ENCODE measurements at regions not wholly inside any gene's neighbourhood (a gene's known extent, or its start where the extent isn't known, plus 50 kb on each side); places are given as distances from the start of the nearest gene placed in this dataset.

- H3K27ac Mint-ChIP-seq, result no peak overlapping the region
- no peak for DNase-seq
- no peaks in the 10 kb centered on the region for H3K9me3 Mint-ChIP-seq
- H3K36me3 Mint-ChIP-seq (ENCODE audit: insufficient read depth in 2 of 2), result no peaks in the 10 kb centered on the region
- H3K27me3 Mint-ChIP-seq (ENCODE audit: low read depth), result no peaks in the 10 kb centered on the region
- peaks cover 17% of the 10 kb centered on the region for H3K4me1 Mint-ChIP-seq (ENCODE audit: low read depth)
- no peak overlapping the region for H3K4me3 Mint-ChIP-seq
- no peak for ATAC-seq (replicated peaks in 1 of 2)
Measured at GRCh38 chr17:17421346-17422216, 55.2 kb upstream of the MED9 start.

DNA sequence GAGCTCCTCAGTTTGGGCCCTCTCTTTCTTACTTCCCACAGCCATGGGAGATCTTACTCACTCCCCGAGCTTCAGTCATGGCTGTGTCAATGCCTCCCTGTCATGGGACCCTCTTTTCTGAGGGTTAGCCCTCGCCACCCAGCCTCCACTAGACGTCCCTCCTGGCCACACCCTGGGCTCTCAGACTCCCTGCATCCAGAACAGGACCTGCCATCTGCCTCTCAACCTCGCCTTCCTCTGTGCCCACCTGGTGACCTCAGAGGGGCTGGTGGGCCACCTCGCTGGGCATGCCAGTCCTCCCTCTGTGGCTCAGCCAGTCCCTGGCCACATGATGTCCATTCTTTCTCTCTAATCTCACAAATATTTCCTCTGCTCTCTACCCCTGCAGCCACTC is 54.6 kb upstream of the MED9 start:
- H3K27me3 Mint-ChIP-seq (ENCODE audit: low read depth), result no peaks in the 10 kb centered on the region
- peaks cover 11% of the 10 kb centered on the region for H3K4me1 Mint-ChIP-seq (ENCODE audit: low read depth)
- ATAC-seq (replicated peaks in 1 of 2) (no peak), DNase-seq (no peak)
- no peak overlapping the region for H3K4me3 Mint-ChIP-seq
- H3K36me3 Mint-ChIP-seq (ENCODE audit: insufficient read depth in 2 of 2), result no peaks in the 10 kb centered on the region
- H3K27ac Mint-ChIP-seq, result no peak overlapping the region
- no peaks in the 10 kb centered on the region for H3K9me3 Mint-ChIP-seq

- Mint-ChIP-seq H3K4me1 (ENCODE audit: low read depth) (peaks cover 7% of the 10 kb centered on the region), H3K9me3 (no peaks in the 10 kb centered on the region), H3K27me3 (ENCODE audit: low read depth) (no peaks in the 10 kb centered on the region), H3K4me3 (no peak overlapping the region), H3K36me3 (ENCODE audit: insufficient read depth in 2 of 2) (no peaks in the 10 kb centered on the region), H3K27ac (no peak overlapping the region)
- no peak for ATAC-seq (replicated peaks in 1 of 2)
- DNase-seq, result no peak
Measured at GRCh38 chr17:17422641-17423040, 54.2 kb upstream of the MED9 start.

DNA sequence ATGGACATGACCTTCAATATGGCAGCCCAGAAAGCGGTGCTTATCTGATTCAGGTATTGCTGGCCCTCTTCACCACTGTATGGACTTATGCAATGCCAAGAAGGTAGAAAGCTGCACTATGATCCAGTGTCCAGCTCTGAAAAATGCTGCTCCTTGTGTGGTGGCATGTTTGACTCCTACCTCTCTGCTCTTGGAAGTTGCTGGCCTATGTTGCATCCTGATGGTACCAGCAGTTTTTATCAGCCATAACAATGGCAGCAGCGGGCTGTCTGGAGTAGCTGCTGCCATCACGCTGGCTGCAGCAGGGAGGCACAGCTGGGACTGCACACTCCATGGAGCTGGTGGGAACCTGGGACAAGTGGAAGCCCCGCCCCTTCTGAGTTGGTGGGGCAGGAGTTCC is 53.1 kb upstream of the MED9 start:
- Mint-ChIP-seq H3K9me3 (no peaks in the 10 kb centered on the region), H3K36me3 (ENCODE audit: insufficient read depth in 2 of 2) (no peaks in the 10 kb centered on the region), H3K27ac (no peak overlapping the region), H3K4me3 (no peak overlapping the region), H3K27me3 (ENCODE audit: low read depth) (no peaks in the 10 kb centered on the region), H3K4me1 (ENCODE audit: low read depth) (peaks cover 5% of the 10 kb centered on the region)
- DNase-seq (no peak), ATAC-seq (replicated peaks in 1 of 2) (no peak)

DNA sequence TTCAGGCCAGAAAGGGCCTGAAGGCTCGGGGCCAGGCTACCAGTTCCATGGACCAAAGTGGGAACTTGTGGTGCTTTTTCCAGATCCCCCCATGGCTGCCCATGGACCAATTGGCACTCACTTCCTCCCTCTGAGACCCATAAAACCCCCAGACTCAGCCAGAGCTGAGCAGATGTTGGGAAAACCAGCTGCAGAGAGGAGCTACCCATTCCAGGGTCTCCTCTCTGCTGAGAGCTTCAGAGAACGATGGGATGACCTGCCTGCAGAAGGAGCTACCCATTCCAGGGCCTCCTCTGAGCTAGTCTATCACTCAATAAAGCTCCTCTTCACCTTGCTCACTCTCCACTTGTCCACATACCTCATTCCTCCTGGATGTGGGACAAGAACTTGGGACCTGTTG is 52.2 kb upstream of the MED9 start:
- no peaks in the 10 kb centered on the region for H3K27me3 Mint-ChIP-seq (ENCODE audit: low read depth)
- H3K4me3 Mint-ChIP-seq, result no peak overlapping the region
- no peak overlapping the region for H3K27ac Mint-ChIP-seq
- DNase-seq (no peak), ATAC-seq (replicated peaks in 1 of 2) (no peak)
- no peaks in the 10 kb centered on the region for H3K36me3 Mint-ChIP-seq (ENCODE audit: insufficient read depth in 2 of 2)
- H3K9me3 Mint-ChIP-seq, result no peaks in the 10 kb centered on the region
- peaks cover 5% of the 10 kb centered on the region for H3K4me1 Mint-ChIP-seq (ENCODE audit: low read depth)

DNA sequence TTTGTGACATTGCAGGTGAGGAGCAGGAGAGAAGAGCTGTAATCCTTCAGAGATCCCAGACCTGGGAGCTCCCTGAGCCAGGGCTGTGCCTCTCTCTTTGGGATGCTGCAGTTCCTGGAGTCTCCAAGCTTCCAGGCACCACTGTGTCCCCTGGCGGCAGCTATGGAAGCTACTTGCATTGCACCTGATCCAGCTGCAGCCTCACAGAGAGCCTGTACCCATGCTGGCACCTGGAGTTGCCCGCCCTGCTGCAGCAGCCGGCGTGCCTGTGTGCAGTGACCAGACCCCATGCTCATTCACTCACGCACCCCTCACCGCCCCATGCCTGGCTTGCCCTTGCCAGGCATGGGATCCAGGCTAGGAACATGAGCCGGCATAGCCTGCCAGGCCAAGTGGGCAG is 51.8 kb upstream of the MED9 start:
- Mint-ChIP-seq H3K4me3 (no peak overlapping the region), H3K27me3 (ENCODE audit: low read depth) (no peaks in the 10 kb centered on the region), H3K27ac (no peak overlapping the region), H3K4me1 (ENCODE audit: low read depth) (peaks cover 5% of the 10 kb centered on the region), H3K36me3 (ENCODE audit: insufficient read depth in 2 of 2) (no peaks in the 10 kb centered on the region), H3K9me3 (no peaks in the 10 kb centered on the region)
- ATAC-seq (replicated peaks in 1 of 2), result no peak
- DNase-seq, result no peak

GRCh38 chr17:17425591-17425990 is 51.2 kb upstream of the MED9 start:
- peaks cover 5% of the 10 kb centered on the region for H3K4me1 Mint-ChIP-seq (ENCODE audit: low read depth)
- no peaks in the 10 kb centered on the region for H3K36me3 Mint-ChIP-seq (ENCODE audit: insufficient read depth in 2 of 2)
- no peak for DNase-seq
- H3K27ac Mint-ChIP-seq, result no peak overlapping the region
- no peak overlapping the region for H3K4me3 Mint-ChIP-seq
- no peaks in the 10 kb centered on the region for H3K9me3 Mint-ChIP-seq
- no peak for ATAC-seq (replicated peaks in 1 of 2)
- H3K27me3 Mint-ChIP-seq (ENCODE audit: low read depth), result no peaks in the 10 kb centered on the region

GRCh38 chr17:17426184-17426583 is 50.6 kb upstream of the MED9 start:
- Mint-ChIP-seq H3K36me3 (ENCODE audit: insufficient read depth in 2 of 2) (no peaks in the 10 kb centered on the region), H3K27me3 (ENCODE audit: low read depth) (no peaks in the 10 kb centered on the region), H3K9me3 (no peaks in the 10 kb centered on the region), H3K4me3 (no peak overlapping the region), H3K4me1 (ENCODE audit: low read depth) (peaks cover 5% of the 10 kb centered on the region), H3K27ac (no peak overlapping the region)
- ATAC-seq (replicated peaks in 1 of 2) (peak; percentile 92 to 94), DNase-seq (no peak)
